HG03565 (cell line): ENCODE measurements at regions not wholly inside any gene's neighbourhood (a gene's known extent, or its start where the extent isn't known, plus 50 kb on each side); places are given as distances from the start of the nearest gene placed in this dataset.
"Not testable (repeated sequence)": the region's sequence is repeated elsewhere in the genome, so short reads cannot be mapped to it uniquely, and the experiment has no call there.

ENCODE experiments used
- ATAC-seq: cut with Tn5 transposase; IDR thresholded peaks from one replicate; pipeline ENCODE4 v1.9.1; 2021; ENCODE audit warnings: mild to moderate bottlenecking, moderate library complexity; ENCODE audit not compliant: unreplicated experiment

- ATAC-seq = no peak
These were observed 184.7 kb downstream of the CARTPT start for GRCh38 chr5:71903808-71904207.

GRCh38 chr5:71904852-71905251 lies 185.8 kb downstream of the CARTPT start:
- no peak for ATAC-seq

GRCh38 chr5:71905834-71906711 lies 187.0 kb downstream of the CARTPT start:
- no peak for ATAC-seq

- ATAC-seq = peak; percentile 64
These were observed 188.0 kb downstream of the CARTPT start for GRCh38 chr5:71907001-71907588.

DNA sequence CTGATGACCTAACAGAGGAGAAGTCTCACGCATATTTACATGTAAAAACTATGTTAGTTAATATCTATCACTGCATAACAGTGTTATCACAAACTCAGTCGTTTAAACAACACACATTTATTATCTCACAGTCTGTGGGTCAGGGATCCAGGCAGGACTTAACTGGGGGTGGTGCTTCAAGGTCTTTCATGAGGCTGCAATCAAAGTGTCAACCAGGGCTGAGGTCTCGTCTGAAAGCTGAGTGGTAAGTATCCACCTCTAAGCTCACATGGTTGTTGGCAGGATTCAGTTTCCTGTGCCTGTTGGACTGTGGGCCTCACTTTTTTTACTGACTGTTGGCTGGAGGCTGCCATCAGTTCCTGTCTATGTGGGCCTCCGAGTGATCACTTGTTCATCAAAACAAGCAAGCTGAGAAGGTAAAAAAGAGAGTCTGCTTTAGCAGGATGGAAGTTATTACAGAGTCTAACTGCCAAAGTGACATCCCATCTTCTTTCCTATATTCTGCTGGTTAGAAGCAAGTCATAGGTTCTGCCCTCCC lies 188.6 kb downstream of the CARTPT start:
- no peak for ATAC-seq

DNA sequence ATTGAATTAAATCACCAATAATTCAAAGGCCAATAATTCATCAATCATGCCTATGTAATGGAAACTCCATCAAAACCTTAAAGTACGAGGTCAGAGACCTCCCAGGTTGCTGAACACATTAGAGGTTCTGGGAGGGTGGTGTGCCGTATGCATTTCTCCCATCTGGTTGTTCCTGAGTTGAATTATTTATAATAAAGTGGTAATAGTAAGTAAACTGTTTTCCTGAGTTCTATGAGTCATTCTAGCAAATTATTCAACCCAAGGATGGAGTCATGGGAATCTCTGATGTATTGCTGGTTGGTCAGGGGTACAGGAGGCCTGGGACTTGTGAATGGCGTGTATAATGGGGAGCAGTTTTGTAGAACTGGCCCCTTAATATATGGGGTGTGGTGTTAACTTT lies 191.7 kb downstream of the CARTPT start:
- no peak for ATAC-seq

GRCh38 chr5:71912021-71912420 lies 192.9 kb downstream of the CARTPT start:
- ATAC-seq = no peak

- no peak for ATAC-seq
These were observed 193.0 kb upstream of the MAP1B start for GRCh38 chr5:71914281-71914680.

- ATAC-seq = no peak
These were observed 184.6 kb upstream of the MAP1B start for GRCh38 chr5:71922584-71923106.

DNA sequence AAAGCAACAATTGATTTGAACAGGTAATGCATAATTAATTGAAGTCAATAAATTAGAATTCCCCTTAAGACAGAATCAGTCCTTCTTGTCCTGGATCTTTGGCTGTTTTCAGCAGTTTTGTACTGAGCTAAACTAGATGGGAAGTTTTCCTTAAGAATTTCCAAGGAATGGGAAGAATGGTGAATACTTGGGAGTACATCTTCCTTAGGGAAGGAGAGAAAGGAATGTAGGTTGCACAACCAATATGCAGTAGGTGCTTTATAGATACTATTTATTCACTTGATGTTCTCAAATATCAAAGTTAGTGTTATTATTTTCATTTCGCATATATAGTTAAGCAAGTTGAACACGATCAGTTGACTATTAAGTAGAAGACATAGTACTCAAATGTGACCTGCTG lies 183.5 kb upstream of the MAP1B start:
- no peak for ATAC-seq

- no peak for ATAC-seq
These were observed 182.9 kb upstream of the MAP1B start for GRCh38 chr5:71924325-71924724.

DNA sequence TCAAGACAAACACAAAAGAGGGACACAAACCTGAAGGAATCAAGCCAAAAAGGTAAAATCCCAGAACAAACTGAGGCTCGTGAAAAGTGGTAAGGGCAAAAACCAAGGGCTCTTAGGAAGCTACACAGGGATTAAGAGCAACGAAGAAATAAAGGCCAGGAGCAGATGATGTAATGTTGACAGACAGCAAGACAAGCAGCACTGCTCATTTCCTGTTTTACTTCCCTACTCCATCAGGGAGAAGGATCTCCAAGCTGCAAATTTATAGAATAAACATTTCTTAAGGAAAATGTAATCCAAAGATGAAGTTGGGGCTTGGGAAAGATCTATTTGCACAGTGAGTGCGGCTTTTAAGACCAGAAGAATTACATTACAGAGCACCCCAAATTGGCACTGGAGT lies 182.3 kb upstream of the MAP1B start:
- no peak for ATAC-seq

GRCh38 chr5:71925608-71926091 lies 181.6 kb upstream of the MAP1B start:
- no peak for ATAC-seq

DNA sequence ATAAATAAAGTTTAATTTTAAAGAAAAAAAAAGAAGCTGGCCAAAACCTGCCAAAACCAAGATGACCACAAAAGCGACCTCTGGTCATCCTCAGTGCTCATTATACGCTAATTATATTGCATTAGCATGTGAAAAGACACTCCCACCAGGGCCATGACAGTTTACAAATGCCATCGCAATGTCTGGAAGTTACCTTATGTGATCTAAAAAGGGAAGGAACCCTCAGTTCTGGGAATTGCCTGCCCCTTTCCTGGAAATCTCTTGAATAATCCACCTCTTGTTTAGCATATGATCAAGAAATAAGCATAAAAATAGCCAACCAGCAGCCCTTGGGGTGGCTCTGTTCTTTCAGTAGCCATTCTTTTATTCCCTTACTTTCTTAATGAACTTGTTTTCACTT lies 178.3 kb upstream of the MAP1B start:
- ATAC-seq = no peak

DNA sequence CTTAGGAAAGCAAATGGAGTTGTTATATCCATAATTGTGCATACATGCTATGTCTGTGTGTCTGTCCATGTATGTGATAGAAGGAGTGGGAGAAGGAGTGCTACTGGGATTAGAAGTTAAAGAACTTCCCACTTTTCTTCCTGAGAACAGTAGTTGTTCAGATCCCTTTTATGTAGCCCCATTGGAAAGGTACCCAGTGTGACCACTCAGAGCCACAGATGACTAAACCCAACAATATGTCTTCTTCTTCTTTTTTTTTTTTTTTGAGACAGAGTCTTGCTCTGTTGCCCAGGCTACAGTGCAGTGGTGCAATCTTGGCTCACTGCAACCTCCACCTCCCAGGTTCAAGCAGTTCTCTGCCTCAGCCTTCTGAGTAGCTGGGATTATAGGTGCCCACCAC lies 176.7 kb upstream of the MAP1B start:
- ATAC-seq = not testable (repeated sequence)

GRCh38 chr5:71932131-71932654 lies 175.1 kb upstream of the MAP1B start:
- ATAC-seq = no peak

DNA sequence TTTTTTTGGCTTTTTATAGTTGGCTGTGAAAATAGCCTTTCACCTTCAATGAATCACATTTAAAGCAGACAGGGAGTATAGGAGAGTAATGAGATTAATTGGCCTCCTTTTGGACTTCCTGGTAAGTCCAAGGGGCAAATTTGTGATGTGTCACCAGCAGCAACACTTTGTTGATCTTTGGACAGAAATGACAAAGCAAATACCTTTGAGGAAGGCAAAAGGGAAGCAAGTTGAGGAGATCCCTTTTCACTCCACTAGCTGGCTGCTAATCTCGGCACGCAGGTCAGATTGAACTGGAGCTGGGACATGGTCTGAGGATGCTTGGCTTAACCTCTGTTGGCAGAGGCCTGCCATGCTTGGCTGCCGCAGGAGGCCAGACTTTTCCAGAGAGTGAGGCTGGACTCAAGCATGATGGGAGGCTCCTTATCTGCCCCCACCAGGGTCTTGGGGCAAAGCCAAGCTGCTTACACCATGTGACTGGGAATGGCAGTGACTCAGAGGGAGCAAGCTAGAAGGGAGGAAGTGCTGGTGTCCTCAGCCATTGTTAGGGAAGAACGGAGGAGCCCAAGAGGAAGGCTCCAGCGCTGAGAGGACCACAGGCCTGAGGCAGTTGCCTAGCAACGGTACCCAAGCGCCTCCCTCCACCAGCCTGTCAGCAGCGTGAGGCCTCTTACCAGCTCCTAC lies 174.5 kb upstream of the MAP1B start:
- ATAC-seq = no peak

GRCh38 chr5:71934322-71934721 lies 173.0 kb upstream of the MAP1B start:
- no peak for ATAC-seq

DNA sequence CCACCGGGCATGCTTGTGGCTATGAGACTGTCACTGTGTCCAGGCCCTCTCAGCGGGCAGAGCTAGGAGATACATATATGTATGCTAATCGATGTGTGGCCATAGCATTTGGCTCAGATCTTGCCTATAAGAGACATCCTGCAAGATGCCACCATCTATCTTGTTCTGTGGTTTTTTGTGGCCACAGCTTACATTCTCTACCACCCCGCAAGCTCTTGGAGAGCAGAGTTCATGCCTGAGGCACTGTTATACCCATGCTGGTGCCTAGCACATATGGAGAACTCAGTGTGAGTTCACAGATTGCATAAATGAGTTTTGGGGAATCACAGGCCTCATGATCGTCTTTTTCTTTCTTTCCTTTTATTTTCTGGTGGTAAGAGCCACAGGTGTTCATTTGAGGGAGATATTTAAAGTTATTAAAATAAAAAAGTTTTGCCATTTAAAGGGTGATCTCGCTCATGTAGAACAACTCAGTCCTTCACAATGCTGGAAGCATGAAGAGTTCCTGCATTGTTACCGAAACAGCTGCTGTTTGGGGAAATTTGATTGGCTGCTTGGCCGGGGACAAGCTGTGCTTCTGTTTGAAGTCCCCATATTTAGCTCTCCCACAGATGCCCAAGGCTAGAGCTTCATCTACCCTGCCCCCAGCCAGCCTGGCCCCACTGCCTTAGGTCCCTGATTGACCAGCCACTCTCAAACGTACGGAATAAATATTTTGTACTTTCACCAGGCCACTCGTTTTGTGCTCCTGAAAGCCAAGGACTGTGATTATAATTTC lies 169.2 kb upstream of the MAP1B start:
- no peak for ATAC-seq

DNA sequence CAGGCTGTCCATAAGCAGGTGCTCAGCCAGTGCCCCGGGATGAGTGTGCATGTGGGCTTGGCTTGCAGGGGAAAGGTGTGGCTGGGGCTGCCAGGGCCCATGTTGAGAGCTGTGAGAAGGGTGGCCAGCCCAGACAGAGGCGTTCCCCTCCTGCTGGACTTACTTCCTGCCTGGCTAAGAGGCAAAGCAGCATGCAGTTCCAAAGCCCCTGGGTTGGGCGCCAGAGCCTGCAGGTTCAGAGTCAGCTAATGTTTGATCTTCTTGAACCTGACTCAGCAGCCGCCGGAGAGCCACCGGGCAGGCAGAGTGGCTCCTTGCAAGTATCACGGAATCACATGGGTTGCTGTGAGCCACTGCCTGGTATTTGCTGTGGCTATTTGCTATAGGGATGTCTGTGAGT lies 168.4 kb upstream of the MAP1B start:
- no peak for ATAC-seq
